Naive B cell (primary cell): ENCODE measurements at regions not wholly inside any gene's neighbourhood (a gene's known extent, or its start where the extent isn't known, plus 50 kb on each side); places are given as distances from the start of the nearest gene placed in this dataset.

ENCODE experiments used
- ATAC-seq, 2 donors: fragments of 150-1000 bp; cut with Tn5 transposase; 2 replicates each; pipeline ENCODE4 v1.10.0; 2021; ENCODE audit warnings: low read depth in 2 of 2, mild to moderate bottlenecking in 2 of 2, moderate library complexity in 2 of 2
- DNase-seq: peaks from one replicate; pipeline ENCODE4 v3.0.0; 2022
- H3K27ac Mint-ChIP-seq, 6 donors: one replicate each; pipeline ENCODE4 v1.8.0; 2020 to 2022; ENCODE audit warnings: mild to moderate bottlenecking in 6 of 6, mixed read lengths in 6 of 6, moderate library complexity in 5 of 6, inconsistent platforms in 2 of 6
- H3K27me3 Mint-ChIP-seq, 3 donors: one replicate each; pipeline ENCODE4 v1.8.0; 2021 to 2022; ENCODE audit warnings: mixed read lengths in 3 of 3, mild to moderate bottlenecking in 1 of 3
- H3K36me3 Mint-ChIP-seq, 2 donors: one replicate each; pipeline ENCODE4 v1.8.0; 2020 to 2022; ENCODE audit warnings: mixed read lengths in 2 of 2, inconsistent platforms in 1 of 2, mild to moderate bottlenecking in 1 of 2
- H3K4me1 Mint-ChIP-seq, 3 donors: one replicate each; pipeline ENCODE4 v1.8.0; 2020 to 2022; ENCODE audit warnings: mixed read lengths in 3 of 3, inconsistent platforms in 1 of 3, mild to moderate bottlenecking in 1 of 3, moderate library complexity in 1 of 3
- H3K4me3 Mint-ChIP-seq, 8 donors: one replicate each; pipeline ENCODE4 v1.8.0; 2020 to 2022; ENCODE audit warnings: mild to moderate bottlenecking in 8 of 8, mixed read lengths in 8 of 8, moderate library complexity in 8 of 8, inconsistent platforms in 2 of 8
- H3K9me3 Mint-ChIP-seq, 7 donors: one replicate each; pipeline ENCODE4 v1.8.0; 2020 to 2022; ENCODE audit warnings: mixed read lengths in 7 of 7, mild to moderate bottlenecking in 5 of 7, inconsistent platforms in 2 of 7, moderate library complexity in 1 of 7

DNA sequence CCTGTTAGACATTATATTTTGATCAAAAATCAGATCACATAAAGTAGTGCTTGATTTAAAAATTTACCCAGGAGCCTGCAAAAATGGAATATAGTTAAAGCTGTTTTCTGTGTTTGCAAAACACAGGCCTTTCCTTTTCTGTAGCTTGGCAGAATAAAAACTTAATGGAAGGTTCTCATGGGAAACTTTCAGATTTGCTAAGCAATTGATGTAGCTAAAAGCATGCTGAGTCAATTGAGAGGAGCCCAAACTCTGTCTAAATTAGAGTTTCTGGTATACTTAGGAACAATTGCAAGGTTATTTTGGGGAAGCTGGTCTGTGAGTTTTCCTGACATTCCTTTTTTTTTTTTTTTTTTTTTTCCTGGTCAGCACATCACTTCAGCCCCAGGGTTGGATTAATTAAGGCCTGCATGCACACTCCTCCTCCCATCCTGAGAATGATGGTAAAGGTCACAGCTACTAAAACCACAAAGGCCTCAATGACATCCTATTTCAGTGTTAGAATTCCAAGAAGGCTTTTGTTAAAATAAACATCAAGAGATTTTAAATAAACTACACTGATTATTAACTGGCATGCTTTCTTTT, 608.7 kb downstream of the PLPP3 start:
- H3K9me3 Mint-ChIP-seq: peaks cover 3 to 16% (median 6%) of the 10 kb centered on the region in 7 donors
- DNase-seq (no peak), ATAC-seq (no peak)
- no peaks in the 10 kb centered on the region for H3K4me1 Mint-ChIP-seq
- no peak overlapping the region for H3K27ac Mint-ChIP-seq
- H3K36me3 Mint-ChIP-seq: no peaks in the 10 kb centered on the region
- H3K27me3 Mint-ChIP-seq: peaks cover 11 to 34% (median 14%) of the 10 kb centered on the region in 3 donors
- no peak overlapping the region for H3K4me3 Mint-ChIP-seq

GRCh38 chr1:55969322-55969721, 610.0 kb downstream of the PLPP3 start:
- peaks cover under 1 to 13% (median 4%) of the 10 kb centered on the region in 7 donors for H3K9me3 Mint-ChIP-seq
- H3K27ac Mint-ChIP-seq: no peak overlapping the region
- DNase-seq (no peak), ATAC-seq (no peak)
- H3K4me1 Mint-ChIP-seq: no peaks in the 10 kb centered on the region
- no peak overlapping the region for H3K4me3 Mint-ChIP-seq
- H3K36me3 Mint-ChIP-seq: no peaks in the 10 kb centered on the region
- peaks cover 16 to 30% (median 20%) of the 10 kb centered on the region in 3 donors for H3K27me3 Mint-ChIP-seq

DNA sequence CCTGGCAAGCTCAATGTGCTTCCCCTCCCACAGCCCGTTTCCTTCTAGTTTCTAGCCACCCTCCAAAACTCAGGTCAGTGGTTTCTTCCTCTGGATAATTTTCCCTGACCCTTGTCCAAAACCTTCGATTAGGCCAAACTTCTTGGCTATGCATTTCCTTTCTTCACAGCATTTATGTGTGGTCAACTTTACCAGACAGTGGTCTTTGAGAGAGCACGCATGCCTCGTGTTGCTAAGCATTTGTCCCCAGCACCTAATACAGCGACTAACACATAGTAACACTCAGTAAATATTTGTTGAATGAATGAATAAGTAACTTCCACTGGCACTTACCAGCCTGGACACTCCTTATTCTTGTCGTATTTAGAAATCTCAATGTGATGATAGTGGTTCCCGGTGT, 610.7 kb downstream of the PLPP3 start:
- H3K27me3 Mint-ChIP-seq: peaks cover 14 to 23% (median 20%) of the 10 kb centered on the region in 3 donors
- no peaks in the 10 kb centered on the region for H3K36me3 Mint-ChIP-seq
- DNase-seq (no peak), ATAC-seq (no peak)
- no peaks in the 10 kb centered on the region for H3K4me1 Mint-ChIP-seq
- H3K9me3 Mint-ChIP-seq: peaks cover 0 to 11% (median 4%) of the 10 kb centered on the region in 7 donors
- H3K27ac Mint-ChIP-seq: no peak overlapping the region
- no peak overlapping the region for H3K4me3 Mint-ChIP-seq

- peaks cover 12 to 18% (median 14%) of the 10 kb centered on the region in 3 donors for H3K27me3 Mint-ChIP-seq
- no peaks in the 10 kb centered on the region for H3K4me1 Mint-ChIP-seq
- peaks cover 0 to 6% (median 2%) of the 10 kb centered on the region in 7 donors for H3K9me3 Mint-ChIP-seq
- no peak overlapping the region for H3K27ac Mint-ChIP-seq
- DNase-seq: no peak
- H3K36me3 Mint-ChIP-seq: no peaks in the 10 kb centered on the region
- H3K4me3 Mint-ChIP-seq: no peak overlapping the region
- ATAC-seq: no peak
These were observed 613.3 kb downstream of the PLPP3 start for GRCh38 chr1:55965981-55966461.

GRCh38 chr1:55962472-55962871, 616.9 kb downstream of the PLPP3 start:
- no peaks in the 10 kb centered on the region for H3K4me1 Mint-ChIP-seq
- H3K36me3 Mint-ChIP-seq: no peaks in the 10 kb centered on the region
- H3K4me3 Mint-ChIP-seq: no peak overlapping the region
- ATAC-seq (no peak), DNase-seq (no peak)
- peaks cover 0 to 12% (median 8%) of the 10 kb centered on the region in 3 donors for H3K27me3 Mint-ChIP-seq
- H3K9me3 Mint-ChIP-seq: peaks cover 0 to 2% (median 0%) of the 10 kb centered on the region in 7 donors
- H3K27ac Mint-ChIP-seq: no peak overlapping the region

DNA sequence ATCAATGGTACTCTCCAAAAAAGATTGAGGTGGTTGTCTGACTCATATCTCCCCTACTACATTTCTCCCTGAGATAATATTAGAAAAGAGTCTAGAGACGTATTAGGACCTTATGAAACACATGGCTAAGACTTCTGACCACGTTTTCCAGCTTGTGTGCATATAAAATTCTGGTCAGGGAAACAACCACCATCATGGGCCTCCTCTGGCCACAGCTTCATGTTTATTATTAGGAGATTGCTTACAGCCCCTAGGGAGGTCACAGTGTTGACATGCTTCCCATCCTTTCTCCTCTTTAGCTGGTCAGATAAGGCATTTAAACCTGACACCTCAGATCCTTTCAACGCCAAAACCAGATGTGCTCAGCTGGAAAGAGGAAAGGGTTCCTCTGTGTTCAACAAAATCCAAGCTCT, 620.2 kb downstream of the PLPP3 start:
- H3K4me3 Mint-ChIP-seq: no peak overlapping the region
- H3K27ac Mint-ChIP-seq: no peak overlapping the region
- H3K4me1 Mint-ChIP-seq: no peaks in the 10 kb centered on the region
- H3K9me3 Mint-ChIP-seq: peaks cover 0 to 2% (median 0%) of the 10 kb centered on the region in 7 donors
- no peaks in the 10 kb centered on the region for H3K36me3 Mint-ChIP-seq
- peaks cover 0 to 8% (median 6%) of the 10 kb centered on the region in 3 donors for H3K27me3 Mint-ChIP-seq
- DNase-seq: no peak
- no peak for ATAC-seq

DNA sequence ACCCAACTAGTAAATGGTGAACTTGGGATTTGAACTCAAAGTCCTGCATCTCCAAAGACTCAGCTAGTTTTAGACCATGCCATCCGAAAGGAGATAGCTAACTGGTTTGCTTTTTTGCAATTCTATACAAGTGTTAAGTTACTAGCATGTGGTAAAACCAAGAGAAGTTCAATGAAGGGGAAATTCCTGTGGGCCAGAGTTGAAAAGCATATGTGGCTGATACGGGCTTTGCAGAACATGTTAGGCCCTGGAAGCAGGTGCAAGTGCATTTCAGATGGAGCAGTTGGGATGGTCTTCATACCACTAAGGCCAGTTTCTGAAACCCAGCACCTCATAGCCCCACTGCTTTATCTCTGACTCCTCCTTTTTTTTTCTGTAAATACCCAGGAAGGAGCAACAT, 620.9 kb downstream of the PLPP3 start:
- H3K36me3 Mint-ChIP-seq: no peaks in the 10 kb centered on the region
- no peak for ATAC-seq
- H3K4me1 Mint-ChIP-seq: no peaks in the 10 kb centered on the region
- H3K27ac Mint-ChIP-seq: no peak overlapping the region
- no peak for DNase-seq
- peaks cover 0 to 2% (median 0%) of the 10 kb centered on the region in 7 donors for H3K9me3 Mint-ChIP-seq
- no peak overlapping the region for H3K4me3 Mint-ChIP-seq
- H3K27me3 Mint-ChIP-seq: peaks cover 0 to 12% (median 6%) of the 10 kb centered on the region in 3 donors

DNA sequence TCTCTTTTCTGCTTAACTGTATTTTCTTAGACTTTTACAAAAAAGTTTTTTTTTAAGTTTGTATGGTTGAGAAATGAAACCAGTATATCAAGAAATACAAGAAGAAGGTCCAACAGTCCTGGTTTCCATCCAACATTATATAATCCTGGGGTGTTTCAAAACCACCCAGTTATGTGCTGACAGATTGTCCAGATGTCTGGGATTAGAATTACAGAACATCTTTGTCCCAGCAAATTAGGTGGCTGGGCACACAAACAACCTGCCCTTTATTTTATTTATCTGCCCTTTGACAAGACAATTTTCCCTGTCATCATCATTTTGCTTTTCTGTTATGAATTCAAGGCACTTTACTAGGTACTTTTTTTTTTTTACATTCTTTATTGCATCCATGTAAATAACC, 622.1 kb downstream of the PLPP3 start:
- peaks cover 0 to 4% (median 0%) of the 10 kb centered on the region in 7 donors for H3K9me3 Mint-ChIP-seq
- no peak overlapping the region for H3K4me3 Mint-ChIP-seq
- no peak overlapping the region for H3K27ac Mint-ChIP-seq
- ATAC-seq: no peak
- no peak for DNase-seq
- peaks cover 0 to 16% (median 0%) of the 10 kb centered on the region in 3 donors for H3K27me3 Mint-ChIP-seq
- no peaks in the 10 kb centered on the region for H3K4me1 Mint-ChIP-seq
- no peaks in the 10 kb centered on the region for H3K36me3 Mint-ChIP-seq

DNA sequence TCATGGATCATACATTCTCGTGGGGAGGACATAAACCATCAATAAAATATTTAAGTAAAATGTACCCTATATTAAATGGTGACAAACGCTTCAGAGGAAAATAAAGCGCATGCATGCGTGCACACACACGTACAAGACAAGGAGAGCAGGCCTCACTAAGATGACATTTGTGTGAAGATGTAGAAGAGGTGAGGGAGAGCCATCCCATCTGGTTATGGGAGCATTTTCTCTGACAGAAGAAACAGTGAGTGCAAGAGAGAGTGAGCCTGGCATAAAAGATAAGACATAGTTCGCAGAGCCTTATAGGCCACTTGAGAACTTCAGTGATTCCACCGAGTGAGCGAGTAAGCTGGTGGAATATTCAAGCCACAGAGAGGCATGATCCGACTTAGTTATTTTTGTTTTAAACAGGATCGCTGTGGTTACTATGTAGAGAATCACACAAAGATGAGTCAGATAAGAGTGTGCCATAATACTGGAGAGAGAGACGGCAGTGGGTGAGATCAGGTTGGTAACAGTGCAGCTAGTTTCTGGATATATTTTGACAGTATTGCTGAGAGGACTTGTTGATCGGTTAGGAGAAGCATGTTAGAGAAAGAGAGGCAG, 624.2 kb downstream of the PLPP3 start:
- DNase-seq (no peak), ATAC-seq (no peak)
- Mint-ChIP-seq H3K9me3 (peaks cover 0 to 5% (median 0%) of the 10 kb centered on the region in 7 donors), H3K36me3 (no peaks in the 10 kb centered on the region), H3K4me1 (no peaks in the 10 kb centered on the region), H3K4me3 (no peak overlapping the region), H3K27me3 (peaks cover 0 to 16% (median 0%) of the 10 kb centered on the region in 3 donors), H3K27ac (no peak overlapping the region)

- Mint-ChIP-seq H3K4me3 (no peak overlapping the region), H3K9me3 (peaks cover 0 to 5% (median 2%) of the 10 kb centered on the region in 7 donors), H3K27me3 (peaks cover 0 to 28% (median 4%) of the 10 kb centered on the region in 3 donors), H3K36me3 (no peaks in the 10 kb centered on the region), H3K27ac (no peak overlapping the region), H3K4me1 (no peaks in the 10 kb centered on the region)
- DNase-seq (no peak), ATAC-seq (no peak)
These were observed 628.1 kb downstream of the PLPP3 start for GRCh38 chr1:55951291-55951690.

GRCh38 chr1:55947446-55947845, 631.9 kb downstream of the PLPP3 start:
- peaks cover 0 to 5% (median 0%) of the 10 kb centered on the region in 7 donors for H3K9me3 Mint-ChIP-seq
- no peak for DNase-seq
- no peak for ATAC-seq
- no peaks in the 10 kb centered on the region for H3K4me1 Mint-ChIP-seq
- H3K4me3 Mint-ChIP-seq: peak overlapping the region in 1 of 8 donors; percentile 32
- H3K27ac Mint-ChIP-seq: no peak overlapping the region
- peaks cover 0 to 20% (median 4%) of the 10 kb centered on the region in 3 donors for H3K27me3 Mint-ChIP-seq
- no peaks in the 10 kb centered on the region for H3K36me3 Mint-ChIP-seq

DNA sequence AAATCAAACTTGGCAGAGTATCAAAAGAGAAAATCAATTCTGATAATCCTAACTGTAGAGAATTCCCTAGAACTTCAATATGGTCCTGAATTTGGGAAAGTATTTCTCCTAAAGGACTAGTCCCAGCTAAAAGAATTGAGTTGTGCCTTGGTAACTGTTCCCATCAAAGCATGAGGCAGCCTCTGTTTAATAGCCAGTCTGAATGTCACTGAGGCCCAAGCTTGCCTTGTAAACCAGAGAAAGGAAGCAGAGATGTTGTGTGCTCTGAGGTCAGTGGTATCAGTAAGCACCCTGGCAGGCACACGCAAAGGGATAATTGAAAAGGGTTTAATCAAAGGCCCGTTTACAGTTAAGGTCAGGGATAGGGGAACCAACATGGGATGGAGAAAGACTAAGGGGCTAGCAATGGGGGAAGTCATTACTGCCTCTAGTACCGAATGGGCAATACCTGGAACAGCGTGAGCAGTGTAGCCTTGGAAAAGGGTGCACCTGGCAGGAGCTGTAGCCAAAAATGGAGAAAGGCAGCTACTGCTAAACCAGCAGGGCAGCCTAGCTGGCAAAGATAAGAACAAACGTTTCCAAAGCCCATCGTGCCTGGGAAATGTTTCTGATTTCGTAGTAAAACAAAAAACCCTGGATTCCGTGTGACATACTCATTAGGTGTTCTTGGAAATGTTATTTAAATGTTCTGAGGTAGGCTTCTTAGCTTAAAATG, 635.5 kb downstream of the PLPP3 start:
- no peak for DNase-seq
- Mint-ChIP-seq H3K36me3 (no peaks in the 10 kb centered on the region), H3K9me3 (peaks cover 0 to 5% (median 0%) of the 10 kb centered on the region in 7 donors), H3K27ac (no peak overlapping the region), H3K4me1 (no peaks in the 10 kb centered on the region), H3K27me3 (peaks cover 0 to 20% (median 4%) of the 10 kb centered on the region in 3 donors), H3K4me3 (no peak overlapping the region)
- ATAC-seq: no peak

DNA sequence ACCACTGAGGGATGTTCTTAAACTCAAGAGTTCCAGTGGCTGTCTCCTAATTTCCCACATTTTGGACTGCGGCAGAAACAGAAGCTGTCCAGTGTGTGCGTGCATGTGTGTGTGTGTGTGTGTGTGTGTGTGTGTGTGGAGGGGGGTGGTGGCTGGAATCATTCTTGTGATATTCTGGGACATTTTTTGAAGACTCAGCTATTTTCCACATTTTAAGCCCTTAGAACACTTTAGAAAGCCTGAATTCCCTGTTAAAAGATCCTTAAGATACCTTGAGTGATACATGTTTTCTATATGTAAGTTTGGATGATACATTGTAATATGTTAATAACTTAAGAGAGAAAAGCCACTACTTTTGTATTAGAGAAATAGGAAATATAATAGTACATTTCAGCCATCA, 636.4 kb downstream of the PLPP3 start:
- Mint-ChIP-seq H3K4me1 (no peaks in the 10 kb centered on the region), H3K9me3 (peaks cover 0 to 5% (median 0%) of the 10 kb centered on the region in 7 donors), H3K27me3 (peaks cover 0 to 16% (median 4%) of the 10 kb centered on the region in 3 donors), H3K4me3 (no peak overlapping the region), H3K36me3 (no peaks in the 10 kb centered on the region), H3K27ac (no peak overlapping the region)
- DNase-seq (no peak), ATAC-seq (no peak)

- H3K4me3 Mint-ChIP-seq: no peak overlapping the region
- peaks cover 0 to 8% (median 0%) of the 10 kb centered on the region in 3 donors for H3K27me3 Mint-ChIP-seq
- no peak for ATAC-seq
These were observed 639.5 kb downstream of the PLPP3 start for GRCh38 chr1:55939866-55940265.

More at GRCh38 chr1:55939866-55940265, 639.5 kb downstream of the PLPP3 start:
- Mint-ChIP-seq H3K36me3 (no peaks in the 10 kb centered on the region), H3K9me3 (peaks cover 0 to 17% (median 3%) of the 10 kb centered on the region in 7 donors), H3K4me1 (no peaks in the 10 kb centered on the region), H3K27ac (no peak overlapping the region)
- no peak for DNase-seq
